DND-41 (cell line): ENCODE measurements at regions not wholly inside any gene's neighbourhood (a gene's known extent, or its start where the extent isn't known, plus 50 kb on each side); places are given as distances from the start of the nearest gene placed in this dataset.

Experiments used
- CTCF ChIP-seq: IDR thresholded peaks from 2 replicates; pipeline ENCODE4 v1.5.1; 2012; ENCODE audit warnings: borderline replicate concordance, low read length, moderate library complexity, mild to moderate bottlenecking; ENCODE audit not compliant: poor library complexity, severe bottlenecking; ENCODE audit errors: extremely low read depth
- EZH2 ChIP-seq: IDR thresholded peaks from 3 replicates; pipeline ENCODE4 v1.6.1; 2012; ENCODE audit warnings: borderline replicate concordance, low read depth, mild to moderate bottlenecking, moderate library complexity, low read length, inconsistent platforms; ENCODE audit not compliant: severe bottlenecking

GRCh38 chr6:3513416-3513815 lies 56.6 kb upstream of the SLC22A23 start:
- TF ChIP-seq CTCF: no peak
- TF ChIP-seq EZH2: no peak
